Activated T-cell treated with anti-CD3 and anti-CD28 coated beads, Interleukin-2, amount 50 U/mL, for 1 hour (primary cell): ENCODE measurements at regions not wholly inside any gene's neighbourhood (a gene's known extent, or its start where the extent isn't known, plus 50 kb on each side); places are given as distances from the start of the nearest gene placed in this dataset.
"Not testable (repeated sequence)": the region's sequence is repeated elsewhere in the genome, so short reads cannot be mapped to it uniquely, and the experiment has no call there.

Experiments
- DNase-seq: peaks from one replicate; pipeline ENCODE4 v3.0.0-alpha.2; 2020

GRCh38 chr1:221602830-221603229 lies 139.1 kb downstream of the DUSP10 start:
- no peak for DNase-seq

DNA sequence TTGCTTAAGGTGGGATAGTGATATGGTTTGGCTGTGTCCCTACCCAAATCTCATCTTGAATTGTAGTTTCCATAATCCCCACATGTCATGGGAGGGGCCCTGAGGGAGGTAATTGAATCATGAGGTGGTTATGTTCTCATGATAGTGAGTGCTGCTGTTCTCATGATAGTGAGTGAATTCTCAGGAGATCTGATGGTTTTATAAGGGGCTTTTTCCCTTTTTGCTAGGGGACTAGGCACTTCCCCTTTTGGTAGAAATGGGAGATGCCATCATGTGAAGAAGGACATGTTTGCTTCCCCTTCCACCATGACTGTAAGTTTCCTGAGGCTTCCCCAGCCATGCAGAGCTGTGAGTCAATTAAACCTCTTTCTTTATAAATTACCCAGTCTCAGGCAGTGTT lies 137.5 kb downstream of the DUSP10 start:
- DNase-seq, result not testable (repeated sequence)

DNA sequence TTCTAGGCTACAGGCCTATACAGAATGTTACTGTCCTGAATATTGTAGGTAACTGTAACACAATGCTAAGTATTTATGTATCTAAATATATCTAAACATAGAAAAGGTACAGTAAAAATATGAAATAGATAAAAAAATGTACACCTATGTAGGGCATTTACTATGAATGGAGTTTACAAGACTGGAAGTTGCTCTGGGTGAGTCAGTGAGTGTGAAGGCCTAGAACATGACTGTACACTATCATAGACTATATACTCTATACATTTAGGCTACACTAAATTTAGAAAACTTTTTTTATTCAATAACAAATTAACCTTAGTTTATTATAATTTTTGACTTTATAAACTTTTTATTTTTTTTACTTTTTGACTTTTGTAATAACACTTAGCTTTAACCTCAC lies 136.9 kb downstream of the DUSP10 start:
- no peak for DNase-seq

DNA sequence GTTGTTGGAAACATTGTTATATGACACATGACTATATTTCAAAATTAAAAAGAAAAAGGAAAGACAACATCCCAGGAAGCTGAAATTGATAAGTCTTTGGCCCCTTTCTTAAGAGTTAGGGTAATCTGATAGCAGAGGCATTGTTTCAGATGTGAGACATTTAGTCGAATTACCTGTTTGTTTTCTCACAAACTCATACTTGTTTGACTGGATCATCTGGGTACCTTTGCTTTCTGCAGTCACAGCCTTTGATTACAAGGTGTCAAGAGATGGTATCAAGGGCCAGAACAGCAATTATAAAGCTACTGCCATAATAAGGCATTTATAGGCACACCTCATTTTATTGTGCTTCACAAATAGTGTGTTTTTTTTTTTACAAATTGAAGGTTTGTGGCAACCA lies 136.3 kb downstream of the DUSP10 start:
- DNase-seq, result no peak

DNA sequence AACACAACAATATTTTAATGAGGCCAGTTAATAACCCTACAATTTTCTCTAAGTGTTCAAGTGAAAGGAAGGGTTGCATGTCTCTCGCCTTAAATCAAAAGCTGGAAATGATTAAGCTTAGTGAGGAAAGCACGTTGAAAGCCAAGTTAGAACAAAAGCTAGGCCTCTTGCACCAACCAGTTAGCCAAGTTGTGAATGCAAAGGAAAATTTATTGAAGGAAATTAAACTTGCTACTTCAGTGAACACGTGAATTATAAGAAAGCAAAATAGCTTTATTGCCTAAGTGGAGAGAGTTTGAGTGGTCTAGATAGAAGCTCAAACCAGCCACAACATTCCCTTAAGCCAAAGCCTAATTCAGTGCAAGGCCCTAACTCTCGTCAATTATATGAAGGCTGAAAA lies 135.6 kb downstream of the DUSP10 start:
- DNase-seq, result no peak

DNA sequence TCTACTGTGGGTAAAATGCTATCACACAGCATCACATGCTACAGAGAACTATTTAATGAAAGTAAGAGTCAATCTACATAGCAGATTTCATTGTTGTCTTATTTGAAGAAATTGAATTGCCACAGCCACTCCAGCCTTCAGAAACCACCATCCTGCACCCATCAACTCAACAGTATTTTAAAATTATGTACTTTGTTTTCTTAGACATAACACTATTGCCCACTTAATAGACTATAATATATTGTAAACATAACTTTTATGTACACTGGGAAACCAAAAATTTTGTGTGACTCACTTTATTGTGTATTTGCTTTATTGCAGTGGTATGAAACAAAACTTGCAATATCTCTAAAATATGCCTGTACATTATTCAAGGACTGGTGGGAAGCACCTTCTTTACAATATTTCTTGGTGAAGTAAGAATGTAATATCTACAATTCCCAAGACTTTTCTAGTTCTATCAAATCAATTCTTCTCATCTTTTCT lies 133.0 kb downstream of the DUSP10 start:
- no peak for DNase-seq

DNA sequence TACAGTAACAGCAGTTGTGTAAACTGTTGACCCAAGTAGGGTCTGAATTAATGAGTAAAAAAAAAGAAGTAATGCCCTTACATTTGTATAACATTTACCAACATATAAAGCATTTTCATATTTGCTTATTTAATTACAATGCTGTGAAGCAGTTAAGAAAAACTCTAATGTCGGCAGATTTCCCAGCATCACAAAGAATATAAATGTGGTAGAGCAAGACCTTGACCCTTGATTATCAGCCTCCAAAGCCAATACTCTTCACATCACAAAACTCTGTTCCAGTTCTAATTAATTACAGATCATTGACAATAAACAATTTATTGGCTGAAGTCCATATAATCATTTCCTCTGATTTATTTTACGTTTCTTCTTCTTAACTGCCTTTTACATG lies 130.2 kb downstream of the DUSP10 start:
- no peak for DNase-seq

GRCh38 chr1:221612047-221612777 lies 129.7 kb downstream of the DUSP10 start:
- no peak for DNase-seq

DNA sequence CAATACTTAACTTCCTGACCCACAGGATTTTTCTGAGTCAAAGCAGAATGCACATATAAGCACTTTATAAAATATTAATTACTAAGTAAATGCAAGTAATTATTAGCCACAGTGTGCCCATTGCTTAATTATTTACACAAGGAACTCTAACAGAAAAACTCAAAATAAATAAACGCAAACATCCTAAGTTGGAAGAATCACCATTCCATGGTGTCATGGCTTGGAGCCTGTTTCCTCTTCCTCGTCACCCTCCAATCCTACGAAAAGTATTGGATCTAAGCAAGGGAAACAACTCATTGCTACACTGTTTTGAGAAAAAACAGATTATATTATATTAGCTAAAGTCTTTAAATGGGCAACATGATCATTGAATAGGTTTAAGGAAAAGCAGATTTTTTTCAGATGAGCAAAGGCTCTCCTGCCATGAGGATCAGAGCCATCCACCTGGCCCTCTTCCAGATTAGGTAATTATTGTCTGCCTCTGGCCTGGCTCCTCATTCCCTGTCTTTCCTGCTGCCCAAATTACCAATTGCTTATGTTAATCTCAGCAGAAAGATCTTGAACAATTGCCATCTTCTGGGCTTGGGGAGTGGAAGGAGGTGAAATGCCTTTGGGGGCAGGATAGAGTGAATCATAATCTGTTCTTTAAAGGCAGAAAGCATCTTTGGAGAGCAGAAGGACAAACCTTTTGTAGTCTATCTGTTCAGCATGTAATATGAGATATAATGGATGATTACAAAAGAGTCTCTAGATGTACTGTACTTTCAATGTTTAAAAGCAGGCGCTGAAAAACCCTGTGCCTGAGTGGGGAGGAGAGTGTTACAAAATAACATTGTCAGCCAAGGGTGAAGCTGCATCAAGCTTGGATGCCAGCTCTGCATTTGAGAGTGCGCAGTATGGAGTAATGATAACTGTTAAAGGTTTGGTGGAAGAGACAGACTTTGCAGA lies 121.2 kb downstream of the DUSP10 start:
- no peak for DNase-seq

GRCh38 chr1:221621683-221622082 lies 120.2 kb downstream of the DUSP10 start:
- no peak for DNase-seq

GRCh38 chr1:221622389-221622788 lies 119.5 kb downstream of the DUSP10 start:
- DNase-seq, result no peak

GRCh38 chr1:221625026-221625425 lies 116.9 kb downstream of the DUSP10 start:
- DNase-seq, result no peak

DNA sequence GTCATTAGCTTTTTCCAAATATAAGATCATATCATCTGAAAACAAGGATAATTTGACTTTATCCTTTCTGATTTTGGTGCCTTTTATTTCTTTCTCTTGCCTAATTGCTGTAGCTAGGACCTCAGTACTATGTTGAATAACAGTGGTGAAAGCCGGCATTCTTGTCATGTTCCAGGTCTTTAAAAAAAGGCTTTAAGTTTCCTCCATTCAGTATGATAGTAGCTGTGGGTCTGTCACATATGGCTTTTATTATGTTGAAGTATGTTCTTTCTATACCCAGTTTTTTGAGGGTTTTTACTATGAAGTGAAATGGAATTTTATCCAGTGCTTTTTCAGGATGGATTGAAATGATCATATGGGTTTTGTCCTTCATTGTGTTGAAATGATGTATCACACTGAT lies 115.8 kb downstream of the DUSP10 start:
- DNase-seq, result no peak

DNA sequence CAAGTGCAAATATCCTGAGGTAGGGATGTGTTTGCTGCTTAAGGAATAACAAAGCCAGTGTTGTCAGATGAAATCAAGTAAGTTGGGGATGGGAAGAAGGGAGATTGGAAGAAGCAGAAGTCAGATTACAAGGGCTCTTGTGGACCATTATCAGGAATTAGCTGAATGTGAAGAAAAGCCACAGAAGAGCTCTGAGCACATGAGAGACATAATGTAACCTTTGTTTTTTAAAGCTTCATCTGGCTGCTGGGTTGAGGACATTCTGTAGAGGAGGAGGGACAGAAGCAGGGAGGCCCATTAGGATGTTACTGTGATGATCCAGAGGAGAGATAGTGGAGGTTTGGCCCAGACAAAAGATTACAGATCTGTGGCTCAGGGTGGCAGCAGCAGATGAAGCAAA lies 111.7 kb downstream of the DUSP10 start:
- no peak for DNase-seq

- no peak for DNase-seq
Measured at GRCh38 chr1:221631556-221631955, 110.3 kb downstream of the DUSP10 start.

DNA sequence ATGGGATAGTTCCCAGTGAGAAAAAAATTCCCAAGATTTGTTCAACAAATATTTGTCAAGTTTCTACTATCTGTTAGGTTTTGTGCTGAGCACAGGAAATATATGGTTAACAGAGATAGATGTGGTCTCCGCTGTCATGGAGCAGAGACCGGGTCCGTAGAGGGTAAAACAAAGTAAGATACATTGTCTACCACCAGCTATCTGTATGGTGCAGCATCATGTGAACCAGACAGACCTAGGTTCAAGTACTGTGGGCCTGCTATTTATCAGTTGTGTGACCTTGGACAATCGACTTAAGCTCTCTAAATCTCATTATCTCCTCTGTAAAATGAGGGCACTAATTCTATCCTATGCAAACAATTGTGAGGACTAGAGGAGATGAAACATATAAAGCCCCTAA lies 109.8 kb downstream of the DUSP10 start:
- no peak for DNase-seq

DNA sequence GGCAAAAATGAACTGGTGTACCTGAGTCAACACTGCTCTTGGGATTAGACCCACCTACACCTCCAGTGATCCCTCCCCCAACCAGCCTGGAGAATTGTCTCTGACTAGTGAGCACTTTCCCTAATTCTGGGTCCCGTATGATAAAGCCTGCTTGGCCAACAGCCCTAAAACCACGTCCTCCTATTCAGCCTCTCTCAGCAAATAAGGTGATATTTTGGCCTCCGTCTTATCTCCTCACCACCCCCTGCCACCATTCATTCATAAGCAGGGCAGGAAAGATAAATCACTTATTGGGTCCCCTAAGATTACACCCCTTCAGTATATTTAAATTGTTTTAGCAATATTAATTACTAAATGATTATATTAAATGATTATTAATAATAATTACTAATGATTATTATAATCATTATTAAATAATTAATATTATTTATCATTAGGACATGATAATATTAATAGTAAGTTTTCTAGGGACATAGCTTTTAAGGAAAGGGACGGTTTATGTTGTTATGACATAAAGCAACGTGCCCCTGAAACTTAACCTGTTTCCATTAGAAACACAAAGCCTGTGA lies 108.0 kb downstream of the DUSP10 start:
- no peak for DNase-seq

DNA sequence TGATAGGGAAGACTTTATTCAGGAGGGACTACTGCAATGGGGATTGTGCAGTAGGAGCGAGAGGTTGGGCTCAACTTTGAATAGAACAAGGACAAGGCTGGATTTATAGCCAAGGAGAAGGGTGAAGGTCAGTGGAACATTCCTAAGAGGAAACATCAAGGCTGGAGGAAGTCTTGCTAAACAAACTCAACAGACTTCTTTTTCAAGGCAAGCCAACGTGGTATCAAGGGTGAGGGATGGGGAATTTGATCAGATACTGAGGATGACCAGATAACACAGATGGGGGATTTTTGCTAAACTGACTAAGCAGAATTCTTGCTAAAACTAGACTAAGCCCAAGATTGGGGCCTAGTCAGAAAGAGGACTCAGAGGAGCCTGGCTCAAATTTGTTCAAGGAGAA lies 107.3 kb downstream of the DUSP10 start:
- DNase-seq, result no peak

DNA sequence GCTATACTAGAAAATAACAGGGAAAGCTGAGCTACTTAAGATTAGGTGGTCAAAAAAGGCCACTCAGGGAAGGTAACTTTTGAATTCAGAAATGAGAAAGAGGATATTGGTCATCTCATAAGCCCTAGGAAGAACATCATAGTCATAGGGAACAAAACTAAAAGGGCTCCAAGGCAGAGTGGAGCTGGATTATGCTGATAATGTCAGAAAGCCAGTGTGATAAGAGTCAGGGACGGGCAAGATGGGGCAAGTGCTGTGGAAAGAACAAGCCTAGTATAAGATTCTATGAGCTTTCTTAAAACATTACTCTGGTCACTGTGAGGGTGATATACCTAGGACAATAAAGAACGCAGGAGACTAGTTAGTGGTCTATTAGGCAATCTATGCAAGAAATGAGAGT lies 106.6 kb downstream of the DUSP10 start:
- DNase-seq, result no peak

- DNase-seq, result no peak
Measured at GRCh38 chr1:221636096-221636495, 105.8 kb downstream of the DUSP10 start.

DNA sequence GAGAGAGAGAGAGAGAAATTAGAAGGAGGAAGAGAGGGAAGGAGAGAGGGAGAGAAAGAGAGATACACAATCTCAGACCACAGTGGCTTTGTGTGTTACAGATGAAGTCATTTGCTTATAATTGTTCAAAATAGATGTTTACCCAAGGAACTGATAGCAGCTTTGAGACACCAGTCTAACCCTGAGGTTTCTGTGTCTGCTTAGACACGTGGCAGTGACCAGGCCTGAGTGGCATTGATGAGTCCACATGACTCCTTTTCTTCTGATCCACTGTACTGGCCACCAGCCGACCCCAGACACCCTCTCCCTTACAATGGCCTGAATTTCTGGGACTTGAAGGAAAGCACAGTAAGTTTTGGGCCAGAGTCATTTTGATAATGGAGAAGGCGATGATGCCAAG lies 104.9 kb downstream of the DUSP10 start:
- DNase-seq, result no peak

GRCh38 chr1:221637641-221638041 lies 104.2 kb downstream of the DUSP10 start:
- DNase-seq, result no peak

DNA sequence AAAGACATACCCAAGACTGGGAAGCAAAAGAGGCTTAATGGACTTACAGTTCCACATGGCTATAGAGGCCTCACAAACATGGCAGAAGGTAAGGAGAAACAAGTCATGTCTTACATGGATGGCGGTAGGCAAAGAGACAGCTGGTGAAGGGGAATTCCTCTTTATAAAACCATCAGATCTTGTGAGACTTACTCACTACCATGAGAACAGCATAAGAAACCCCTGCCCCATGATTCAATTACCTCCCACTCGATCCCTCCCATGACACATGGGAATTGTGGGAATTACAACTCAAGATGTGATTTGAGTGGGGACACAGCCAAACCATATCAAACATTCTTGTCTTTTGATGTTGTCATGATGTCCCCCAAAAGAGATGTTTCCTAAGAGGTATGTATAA lies 103.3 kb downstream of the DUSP10 start:
- DNase-seq, result no peak

DNA sequence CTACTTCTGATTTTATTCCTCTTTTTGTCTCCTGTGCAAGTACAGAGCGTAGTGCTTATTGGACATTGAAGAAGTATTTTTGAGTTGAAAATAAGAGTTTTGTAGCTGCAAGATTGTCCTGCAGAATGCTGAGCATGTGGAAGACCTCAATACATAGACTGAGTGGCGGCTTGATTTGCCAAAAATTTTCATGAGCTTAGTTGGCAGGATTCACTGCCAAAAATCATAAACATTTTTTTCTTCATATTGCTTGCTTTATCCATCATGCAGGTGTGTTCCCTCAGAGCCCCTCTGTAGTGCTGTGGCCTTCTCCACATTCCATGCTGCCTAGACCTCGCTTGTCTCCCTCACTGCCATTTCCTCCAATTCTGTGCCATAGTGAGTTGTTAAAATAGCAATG lies 100.1 kb downstream of the DUSP10 start:
- DNase-seq, result no peak
